OCI-LY7 (cell line): ENCODE measurements at regions not wholly inside any gene's neighbourhood (a gene's known extent, or its start where the extent isn't known, plus 50 kb on each side); places are given as distances from the start of the nearest gene placed in this dataset.
"Not testable (repeated sequence)": the region's sequence is repeated elsewhere in the genome, so short reads cannot be mapped to it uniquely, and the experiment has no call there.

Source experiments
- EZH2phosphoT487 ChIP-seq: fragments of 200-600 bp; sonication (generic); IDR thresholded peaks from 2 replicates; pipeline ENCODE4 v1.6.1; 2018; ENCODE audit warnings: low read depth, borderline replicate concordance, mild to moderate bottlenecking, mixed run types, antibody characterized with exemption, low read length, moderate library complexity, mixed read lengths
- TF ChIP-seq, protein P1 (sequence below): fragments of 200-600 bp; sonication (generic); conservative IDR thresholded peaks from 2 replicates; pipeline ENCODE4 v1.5.1; 2014; ENCODE audit warnings: mild to moderate bottlenecking, antibody characterized with exemption, low read length, moderate library complexity, mixed read lengths

DNA sequence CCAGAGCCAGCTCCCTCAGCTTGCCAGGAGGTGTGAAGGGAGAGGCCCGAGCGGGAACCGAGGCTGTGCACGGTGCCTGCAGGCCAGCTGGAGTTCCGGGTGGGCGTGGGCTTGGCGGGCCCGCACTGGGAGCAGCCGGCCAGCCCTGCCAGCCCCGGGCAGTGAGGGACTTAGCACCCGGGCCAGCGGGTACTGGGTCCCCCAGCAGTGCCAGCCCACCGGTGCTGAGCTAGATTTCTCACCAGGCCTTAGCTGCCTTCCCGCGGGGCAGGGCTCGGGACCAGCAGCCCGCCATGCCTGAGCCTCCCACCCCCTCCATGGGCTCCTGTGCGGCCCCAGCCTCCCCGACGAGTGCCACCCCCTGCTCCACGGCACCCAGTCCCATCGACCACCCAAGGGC is 373.1 kb upstream of the TMTC1 start:
- TF ChIP-seq, protein P1, sequence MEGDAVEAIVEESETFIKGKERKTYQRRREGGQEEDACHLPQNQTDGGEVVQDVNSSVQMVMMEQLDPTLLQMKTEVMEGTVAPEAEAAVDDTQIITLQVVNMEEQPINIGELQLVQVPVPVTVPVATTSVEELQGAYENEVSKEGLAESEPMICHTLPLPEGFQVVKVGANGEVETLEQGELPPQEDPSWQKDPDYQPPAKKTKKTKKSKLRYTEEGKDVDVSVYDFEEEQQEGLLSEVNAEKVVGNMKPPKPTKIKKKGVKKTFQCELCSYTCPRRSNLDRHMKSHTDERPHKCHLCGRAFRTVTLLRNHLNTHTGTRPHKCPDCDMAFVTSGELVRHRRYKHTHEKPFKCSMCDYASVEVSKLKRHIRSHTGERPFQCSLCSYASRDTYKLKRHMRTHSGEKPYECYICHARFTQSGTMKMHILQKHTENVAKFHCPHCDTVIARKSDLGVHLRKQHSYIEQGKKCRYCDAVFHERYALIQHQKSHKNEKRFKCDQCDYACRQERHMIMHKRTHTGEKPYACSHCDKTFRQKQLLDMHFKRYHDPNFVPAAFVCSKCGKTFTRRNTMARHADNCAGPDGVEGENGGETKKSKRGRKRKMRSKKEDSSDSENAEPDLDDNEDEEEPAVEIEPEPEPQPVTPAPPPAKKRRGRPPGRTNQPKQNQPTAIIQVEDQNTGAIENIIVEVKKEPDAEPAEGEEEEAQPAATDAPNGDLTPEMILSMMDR = not testable (repeated sequence)
- not testable (repeated sequence) for TF ChIP-seq EZH2phosphoT487
